Right lobe of liver (tissue), 4 donors: ENCODE measurements at regions not wholly inside any gene's neighbourhood (a gene's known extent, or its start where the extent isn't known, plus 50 kb on each side); places are given as distances from the start of the nearest gene placed in this dataset.

Experiments
- CTCF ChIP-seq, 4 donors: fragments of 200-600 bp in 3 of 4; fragments of 450-650 bp in 1 of 4; IDR thresholded peaks; one replicate each; pipeline versions ENCODE4 v1.5.1 to v1.8.0; 2016 to 2022; ENCODE audit warnings: antibody characterized with exemption in 4 of 4, mild to moderate bottlenecking in 2 of 4
- POLR2A ChIP-seq: fragments of 450-650 bp; IDR thresholded peaks from one replicate; pipeline ENCODE4 v1.6.1; 2017; ENCODE audit warnings: antibody characterized with exemption, mild to moderate bottlenecking
- donor health status: DM: no; HTN: no; CAD: no.
- donor health status: DM: no; HTN: no; CAD: no.
- donor health status: DM: no; HTN: yes; CAD: no.

GRCh38 chr4:126004941-126005340, 690.2 kb downstream of the FAT4 start:
- TF ChIP-seq CTCF (IDR thresholded peaks at IDR 0.05) (no peak), POLR2A (no peak)
